Erythroblast (primary cell): ENCODE measurements at regions not wholly inside any gene's neighbourhood (a gene's known extent, or its start where the extent isn't known, plus 50 kb on each side); places are given as distances from the start of the nearest gene placed in this dataset.
"Not testable (repeated sequence)": the region's sequence is repeated elsewhere in the genome, so short reads cannot be mapped to it uniquely, and the experiment has no call there.

Experiments used
- GATA1 ChIP-seq: IDR thresholded peaks from 2 replicates; pipeline ENCODE4 v1.6.1; 2011; ENCODE audit warnings: low read depth, mild to moderate bottlenecking, control low read depth, low read length, moderate library complexity
- POLR2A ChIP-seq: IDR thresholded peaks from 2 replicates; pipeline ENCODE4 v1.6.1; 2011; ENCODE audit warnings: mild to moderate bottlenecking, low read length

- not testable (repeated sequence) for TF ChIP-seq GATA1, POLR2A
Observed at GRCh38 chr4:110341118-110341517, 134.8 kb upstream of the ENPEP start.
